GM12873 (cell line): ENCODE measurements at regions not wholly inside any gene's neighbourhood (a gene's known extent, or its start where the extent isn't known, plus 50 kb on each side); places are given as distances from the start of the nearest gene placed in this dataset.

Experiments used
- CTCF ChIP-seq: IDR thresholded peaks from 2 replicates; pipeline ENCODE4 v1.5.1; 2012; ENCODE audit warnings: low read depth, mild to moderate bottlenecking, moderate library complexity, low read length, control low read depth; ENCODE audit not compliant: insufficient read depth; ENCODE audit errors: missing control alignments

- TF ChIP-seq CTCF, result no peak
These were observed 1453.8 kb upstream of the EYS start for GRCh38 chr6:67160820-67161219.

DNA sequence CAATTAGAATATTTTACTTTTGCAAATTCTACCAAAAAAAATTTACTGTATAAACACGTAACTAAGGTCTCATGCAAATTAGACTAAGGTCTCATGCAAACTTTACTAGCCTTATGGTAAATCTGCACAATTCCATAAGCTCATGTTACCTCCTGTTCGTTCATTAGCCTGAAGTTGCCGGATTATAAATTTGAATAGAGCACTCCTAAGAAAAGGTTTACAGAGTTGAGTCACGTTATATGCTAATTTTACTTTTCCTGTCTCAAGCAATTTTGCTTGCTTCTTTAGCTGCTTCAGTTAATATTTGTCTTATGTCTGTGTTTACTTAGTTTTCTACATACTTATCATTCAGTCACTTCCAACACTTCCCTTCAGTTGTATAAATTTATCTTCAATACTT, 1434.0 kb upstream of the EYS start:
- no peak for TF ChIP-seq CTCF

DNA sequence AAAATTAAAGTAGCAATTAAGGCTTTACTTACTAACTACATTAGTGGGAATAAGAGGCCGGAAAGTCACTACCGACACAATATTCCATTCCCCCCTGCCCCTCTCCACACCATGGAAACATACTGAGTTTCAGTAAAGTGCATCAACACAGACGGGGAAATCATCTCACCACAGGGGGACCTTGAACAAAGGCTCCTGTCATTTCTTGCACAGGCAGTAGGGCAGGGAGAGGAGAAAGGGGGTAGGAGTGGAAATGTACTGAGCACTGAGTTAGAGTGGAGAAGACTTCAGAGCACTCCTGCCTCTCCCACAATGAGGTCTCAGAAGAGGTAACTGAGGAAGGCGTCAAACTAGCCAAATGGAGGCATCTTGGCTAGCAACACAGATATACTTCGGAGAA, 1426.9 kb upstream of the EYS start:
- no peak for TF ChIP-seq CTCF

GRCh38 chr6:67131827-67132226, 1424.8 kb upstream of the EYS start:
- TF ChIP-seq CTCF, result no peak

DNA sequence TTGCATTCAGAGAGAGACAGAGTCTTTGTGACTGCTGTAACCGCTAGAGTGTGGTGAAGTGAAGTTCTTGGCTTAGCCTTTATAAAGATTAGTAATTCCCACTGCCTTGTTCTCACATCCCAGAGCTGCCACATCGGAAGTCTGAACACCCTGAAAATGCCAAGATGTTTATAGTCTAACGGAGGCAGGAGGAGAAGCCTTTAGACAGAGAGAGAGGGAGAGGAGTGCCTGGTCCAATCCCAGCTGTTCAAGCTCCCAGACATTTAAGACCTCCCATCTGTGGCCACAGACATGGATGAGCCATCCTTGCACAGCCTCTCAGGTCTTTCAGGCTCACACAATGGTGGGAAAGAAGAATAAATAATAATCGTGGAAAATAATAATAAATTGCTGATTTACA, 1422.8 kb upstream of the EYS start:
- no peak for TF ChIP-seq CTCF

DNA sequence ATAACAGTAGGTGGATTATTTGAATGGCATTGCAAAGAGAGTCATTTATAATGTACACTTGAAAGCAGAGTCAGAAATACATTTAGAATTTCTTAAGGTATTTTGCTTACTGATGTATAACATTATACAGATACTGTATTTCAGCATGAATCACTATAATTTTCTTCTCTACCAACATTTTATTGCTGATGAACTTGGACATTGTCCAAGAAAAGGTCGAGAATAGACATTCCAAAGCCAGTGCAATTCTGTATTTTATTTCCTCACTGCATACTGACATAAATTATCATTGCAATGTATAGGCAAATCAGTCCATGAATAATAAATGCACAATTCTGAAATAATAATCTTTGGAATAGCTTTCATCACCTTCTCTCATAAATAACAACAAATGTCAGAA, 1420.0 kb upstream of the EYS start:
- TF ChIP-seq CTCF, result no peak

DNA sequence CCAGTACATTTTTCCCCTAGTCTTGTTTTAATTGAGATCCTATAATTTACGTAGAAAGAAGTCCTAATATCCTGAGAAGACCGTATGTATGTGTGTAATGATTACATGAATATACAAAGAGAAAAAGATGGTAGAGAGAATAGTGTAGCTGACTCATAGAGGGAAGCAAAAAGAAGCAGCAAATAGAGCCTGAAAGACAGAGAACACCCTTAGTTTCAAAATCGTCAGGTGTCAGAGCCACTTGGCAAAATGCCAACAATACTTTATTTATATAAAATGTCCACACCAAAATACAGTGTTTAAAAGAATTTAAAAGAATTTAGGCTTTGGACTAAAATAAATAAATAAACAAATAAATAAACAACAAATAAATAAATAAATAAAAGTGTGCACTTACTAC, 1414.1 kb upstream of the EYS start:
- TF ChIP-seq CTCF, result no peak

GRCh38 chr6:67112120-67112519, 1405.1 kb upstream of the EYS start:
- TF ChIP-seq CTCF, result no peak
